Neuronal stem cell (in vitro differentiated cells): ENCODE measurements at regions not wholly inside any gene's neighbourhood (a gene's known extent, or its start where the extent isn't known, plus 50 kb on each side); places are given as distances from the start of the nearest gene placed in this dataset.

ENCODE experiments used
- DNase-seq: peaks from one replicate; pipeline ENCODE4 v3.0.0-alpha.2; 2013; ENCODE audit warnings: low spot score
- H2AFZ ChIP-seq: one replicate; pipeline ENCODE4 v1.6.1; 2013; ENCODE audit warnings: mild to moderate bottlenecking, low read length, inconsistent platforms
- H2AK5ac ChIP-seq: 2 replicates; pipeline ENCODE4 v1.6.1; 2013; ENCODE audit warnings: low read depth, mild to moderate bottlenecking, inconsistent platforms, low read length, moderate library complexity, mixed read lengths
- H2BK120ac ChIP-seq: 2 replicates; pipeline ENCODE4 v1.6.1; 2013; ENCODE audit warnings: low read depth, mild to moderate bottlenecking, inconsistent platforms, low read length, moderate library complexity, mixed read lengths
- H2BK12ac ChIP-seq: one replicate; pipeline ENCODE4 v1.6.1; 2013; ENCODE audit warnings: low read length, inconsistent platforms
- H2BK15ac ChIP-seq: 2 replicates; pipeline ENCODE4 v1.6.1; 2013; ENCODE audit warnings: mild to moderate bottlenecking, low read length, inconsistent platforms, mixed read lengths
- H2BK5ac ChIP-seq: one replicate; pipeline ENCODE4 v1.6.1; 2013; ENCODE audit warnings: inconsistent platforms, mild to moderate bottlenecking, low read length, moderate library complexity
- H3K14ac ChIP-seq: one replicate; pipeline ENCODE4 v1.6.1; 2013; ENCODE audit warnings: low read length, inconsistent platforms
- H3K18ac ChIP-seq: 2 replicates; pipeline ENCODE4 v1.6.1; 2013; ENCODE audit warnings: low read length, inconsistent platforms
- H3K23ac ChIP-seq: 2 replicates; pipeline ENCODE4 v1.6.1; 2013; ENCODE audit warnings: low read depth, mild to moderate bottlenecking, mixed read lengths, low read length, inconsistent platforms; ENCODE audit not compliant: poor library complexity
- H3K27ac ChIP-seq: replicated peaks from 3 replicates; pipeline ENCODE4 v1.5.1; 2013; ENCODE audit warnings: low read length, inconsistent platforms
- H3K27me3 ChIP-seq, 3 experiments: 2 replicates each; pipeline ENCODE4 v1.6.1; 2013; ENCODE audit warnings: low read length in 3 of 3, mild to moderate bottlenecking in 2 of 3, inconsistent platforms in 1 of 3, low read depth in 1 of 3, mixed read lengths in 1 of 3, moderate library complexity in 1 of 3; ENCODE audit not compliant: control insufficient read depth in 3 of 3, insufficient read depth in 3 of 3
- H3K36me3 ChIP-seq, 2 donors: replicated peaks in 1 of 2; 2 replicates each; pipeline ENCODE4 v1.6.1; 2013; ENCODE audit warnings: low read length in 2 of 2; ENCODE audit not compliant: control insufficient read depth in 2 of 2, insufficient read depth in 2 of 2
- H3K4ac ChIP-seq: 2 replicates; pipeline ENCODE4 v1.6.1; 2013; ENCODE audit warnings: inconsistent platforms, mild to moderate bottlenecking, low read length, moderate library complexity
- H3K4me1 ChIP-seq, 2 donors: 1 replicate in 1 of 2; 2 replicates in 1 of 2; pipeline ENCODE4 v1.6.1; 2013; ENCODE audit warnings: low read length in 2 of 2, low read depth in 1 of 2; ENCODE audit not compliant: control insufficient read depth in 2 of 2, insufficient read depth in 1 of 2
- H3K4me2 ChIP-seq: one replicate; pipeline ENCODE4 v1.6.1; 2013; ENCODE audit warnings: mild to moderate bottlenecking, low read length, inconsistent platforms; ENCODE audit not compliant: insufficient read depth, poor library complexity, severe bottlenecking
- H3K4me3 ChIP-seq, 2 donors: 2 replicates each; pipeline ENCODE4 v1.5.1; 2013; ENCODE audit warnings: low read length in 2 of 2, mild to moderate bottlenecking in 2 of 2, inconsistent platforms in 1 of 2, moderate library complexity in 1 of 2
- H3K79me1 ChIP-seq: one replicate; pipeline ENCODE4 v1.6.1; 2013; ENCODE audit warnings: low read depth, mild to moderate bottlenecking, inconsistent platforms, low read length, moderate library complexity
- H3K9ac ChIP-seq: one replicate; pipeline ENCODE4 v1.6.1; 2013; ENCODE audit warnings: mild to moderate bottlenecking, low read depth, low read length, inconsistent platforms; ENCODE audit not compliant: poor library complexity
- H3K9me3 ChIP-seq, 2 donors: replicated peaks in 1 of 2; 2 replicates each; pipeline versions ENCODE3 to v1.6.1; 2013; ENCODE audit warnings: low read length in 2 of 2, mild to moderate bottlenecking in 2 of 2, inconsistent platforms in 1 of 2, low read depth in 1 of 2, mixed read lengths in 1 of 2, moderate library complexity in 1 of 2; ENCODE audit not compliant: control insufficient read depth in 2 of 2, insufficient read depth in 1 of 2
- H4K8ac ChIP-seq: one replicate; pipeline ENCODE4 v1.6.1; 2013; ENCODE audit warnings: low read depth, mild to moderate bottlenecking, inconsistent platforms, low read length, moderate library complexity
- H4K91ac ChIP-seq: one replicate; pipeline ENCODE4 v1.6.1; 2013; ENCODE audit warnings: low read length, low read depth, mild to moderate bottlenecking, inconsistent platforms; ENCODE audit not compliant: poor library complexity
- WGBS, 2 donors: extraction: QIAGEN DNeasy Blood & Tissue Kit; methylation state at CpG; one replicate each; pipeline ENCODE4 v1.1.7; 2013; ENCODE audit warnings: missing lambda C conversion rate in 2 of 2, mixed read lengths in 1 of 2; ENCODE audit not compliant: insufficient read length in 2 of 2, insufficient replicate concordance in 1 of 2; ENCODE audit errors: extremely low coverage in 2 of 2; 5-methylcytosine and 5-hydroxymethylcytosine counted together

GRCh38 chr17:69723741-69724140 is 309.2 kb downstream of the MAP2K6 start:
- Histone ChIP-seq H3K79me1 (no peaks in the 10 kb centered on the region), H2BK120ac (no peak overlapping the region), H4K8ac (no peak overlapping the region), H2BK12ac (no peak overlapping the region), H3K4me3 (no peak overlapping the region), H2AFZ (no peak overlapping the region), H3K9ac (no peak overlapping the region), H2AK5ac (no peak overlapping the region), H3K9me3 (no peaks in the 10 kb centered on the region), H3K4me1 (peaks cover 0 to 2% of the 10 kb centered on the region in 2 donors), H3K27me3 (no peaks in the 10 kb centered on the region), H3K4me2 (no peak overlapping the region), H3K18ac (no peak overlapping the region), H2BK5ac (no peak overlapping the region), H3K23ac (no peak overlapping the region), H2BK15ac (no peak overlapping the region), H4K91ac (no peak overlapping the region), H3K27ac (no peak overlapping the region), H3K14ac (no peak overlapping the region), H3K36me3 (no peaks in the 10 kb centered on the region), H3K4ac (no peak overlapping the region)
- DNase-seq = no peak

GRCh38 chr17:69724238-69724637 is 309.7 kb downstream of the MAP2K6 start:
- H3K23ac ChIP-seq = no peak overlapping the region
- H3K4ac ChIP-seq = no peak overlapping the region
- H3K36me3 ChIP-seq = no peaks in the 10 kb centered on the region
- H3K18ac ChIP-seq = no peak overlapping the region
- H3K79me1 ChIP-seq = no peaks in the 10 kb centered on the region
- H3K27me3 ChIP-seq = no peaks in the 10 kb centered on the region
- H2AK5ac ChIP-seq = no peak overlapping the region
- no peak overlapping the region for H2BK12ac ChIP-seq
- no peak for DNase-seq
- peaks cover 0 to 2% of the 10 kb centered on the region in 2 donors for H3K4me1 ChIP-seq
- H3K4me2 ChIP-seq = no peak overlapping the region
- H3K27ac ChIP-seq = no peak overlapping the region
- no peak overlapping the region for H4K8ac ChIP-seq
- WGBS, 2 donors = no CpG with 5 or more reads among the region's 1 CpG
- H3K9ac ChIP-seq = no peak overlapping the region
- no peaks in the 10 kb centered on the region for H3K9me3 ChIP-seq
- H2BK120ac ChIP-seq = no peak overlapping the region
- H4K91ac ChIP-seq = no peak overlapping the region
- no peak overlapping the region for H3K4me3 ChIP-seq
- H2BK15ac ChIP-seq = no peak overlapping the region
- no peak overlapping the region for H2AFZ ChIP-seq
- no peak overlapping the region for H2BK5ac ChIP-seq
- H3K14ac ChIP-seq = no peak overlapping the region

GRCh38 chr17:69725146-69725545 is 310.6 kb downstream of the MAP2K6 start:
- Histone ChIP-seq H2BK5ac (no peak overlapping the region), H4K91ac (no peak overlapping the region), H3K27me3 (no peaks in the 10 kb centered on the region), H3K79me1 (no peaks in the 10 kb centered on the region), H2BK120ac (no peak overlapping the region), H3K27ac (no peak overlapping the region), H4K8ac (no peak overlapping the region), H2AFZ (no peak overlapping the region), H3K4me3 (no peak overlapping the region), H3K4ac (no peak overlapping the region), H3K23ac (no peak overlapping the region), H3K9ac (no peak overlapping the region), H3K36me3 (no peaks in the 10 kb centered on the region), H3K18ac (no peak overlapping the region), H3K4me2 (no peak overlapping the region), H2BK15ac (no peak overlapping the region), H3K9me3 (no peaks in the 10 kb centered on the region), H3K4me1 (no peaks in the 10 kb centered on the region), H3K14ac (no peak overlapping the region), H2BK12ac (no peak overlapping the region), H2AK5ac (no peak overlapping the region)
- WGBS, 2 donors = no CpG with 5 or more reads among the region's 3 CpGs
- DNase-seq = no peak

GRCh38 chr17:69728816-69729215 is 314.3 kb downstream of the MAP2K6 start:
- Histone ChIP-seq H2BK5ac (no peak overlapping the region), H2BK15ac (no peak overlapping the region), H4K8ac (no peak overlapping the region), H2AK5ac (no peak overlapping the region), H4K91ac (no peak overlapping the region), H2BK12ac (no peak overlapping the region), H2AFZ (no peak overlapping the region), H3K4me2 (no peak overlapping the region), H3K36me3 (no peaks in the 10 kb centered on the region), H3K27ac (no peak overlapping the region), H3K23ac (no peak overlapping the region), H3K9ac (no peak overlapping the region), H3K9me3 (no peaks in the 10 kb centered on the region), H3K14ac (no peak overlapping the region), H2BK120ac (no peak overlapping the region), H3K4me1 (no peaks in the 10 kb centered on the region), H3K18ac (no peak overlapping the region), H3K4ac (no peak overlapping the region), H3K4me3 (no peak overlapping the region), H3K27me3 (no peaks in the 10 kb centered on the region), H3K79me1 (no peaks in the 10 kb centered on the region)
- whole genome bisulfite sequencing, 2 donors = no CpG with 5 or more reads among the region's 2 CpGs
- DNase-seq = no peak
